22Rv1 (cell line): ENCODE measurements at regions not wholly inside any gene's neighbourhood (a gene's known extent, or its start where the extent isn't known, plus 50 kb on each side); places are given as distances from the start of the nearest gene placed in this dataset.
"Not testable (repeated sequence)": the region's sequence is repeated elsewhere in the genome, so short reads cannot be mapped to it uniquely, and the experiment has no call there.

Experiments used
- H3K27ac ChIP-seq: fragments of 450-650 bp; 2 replicates; pipeline ENCODE4 v1.5.1; 2017
- ZFX ChIP-seq: fragments of 450-650 bp; IDR thresholded peaks from 2 replicates; pipeline ENCODE4 v1.6.1; 2017; ENCODE audit warnings: antibody characterized with exemption, borderline replicate concordance
- TF ChIP-seq, protein P1 (sequence below): fragments of 450-650 bp; IDR thresholded peaks from 2 replicates; pipeline ENCODE4 v1.5.1; 2017; ENCODE audit warnings: mild to moderate bottlenecking

DNA sequence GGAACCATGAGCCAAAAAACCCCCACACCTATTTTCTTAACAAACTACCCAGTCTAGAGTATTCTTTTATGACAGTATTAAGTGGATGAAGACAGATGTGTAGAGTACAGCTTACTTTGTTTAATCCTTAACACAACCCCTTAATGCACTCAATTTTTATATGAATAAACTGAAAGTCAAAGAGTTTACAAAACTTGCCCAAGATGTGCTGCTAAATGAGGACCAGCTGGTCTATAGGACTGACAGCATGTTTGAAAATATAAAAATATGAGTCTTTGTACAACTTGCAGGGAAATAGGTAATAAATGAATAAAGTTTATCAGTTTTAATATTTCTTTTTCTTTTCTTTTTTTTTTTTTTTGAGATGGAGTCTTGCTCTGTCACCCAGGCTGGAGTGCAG, 102.3 kb downstream of the ZFY start:
- TF ChIP-seq ZFX: no peak
- TF ChIP-seq, protein P1, sequence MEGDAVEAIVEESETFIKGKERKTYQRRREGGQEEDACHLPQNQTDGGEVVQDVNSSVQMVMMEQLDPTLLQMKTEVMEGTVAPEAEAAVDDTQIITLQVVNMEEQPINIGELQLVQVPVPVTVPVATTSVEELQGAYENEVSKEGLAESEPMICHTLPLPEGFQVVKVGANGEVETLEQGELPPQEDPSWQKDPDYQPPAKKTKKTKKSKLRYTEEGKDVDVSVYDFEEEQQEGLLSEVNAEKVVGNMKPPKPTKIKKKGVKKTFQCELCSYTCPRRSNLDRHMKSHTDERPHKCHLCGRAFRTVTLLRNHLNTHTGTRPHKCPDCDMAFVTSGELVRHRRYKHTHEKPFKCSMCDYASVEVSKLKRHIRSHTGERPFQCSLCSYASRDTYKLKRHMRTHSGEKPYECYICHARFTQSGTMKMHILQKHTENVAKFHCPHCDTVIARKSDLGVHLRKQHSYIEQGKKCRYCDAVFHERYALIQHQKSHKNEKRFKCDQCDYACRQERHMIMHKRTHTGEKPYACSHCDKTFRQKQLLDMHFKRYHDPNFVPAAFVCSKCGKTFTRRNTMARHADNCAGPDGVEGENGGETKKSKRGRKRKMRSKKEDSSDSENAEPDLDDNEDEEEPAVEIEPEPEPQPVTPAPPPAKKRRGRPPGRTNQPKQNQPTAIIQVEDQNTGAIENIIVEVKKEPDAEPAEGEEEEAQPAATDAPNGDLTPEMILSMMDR: no peak
- no peak overlapping the region for H3K27ac ChIP-seq

DNA sequence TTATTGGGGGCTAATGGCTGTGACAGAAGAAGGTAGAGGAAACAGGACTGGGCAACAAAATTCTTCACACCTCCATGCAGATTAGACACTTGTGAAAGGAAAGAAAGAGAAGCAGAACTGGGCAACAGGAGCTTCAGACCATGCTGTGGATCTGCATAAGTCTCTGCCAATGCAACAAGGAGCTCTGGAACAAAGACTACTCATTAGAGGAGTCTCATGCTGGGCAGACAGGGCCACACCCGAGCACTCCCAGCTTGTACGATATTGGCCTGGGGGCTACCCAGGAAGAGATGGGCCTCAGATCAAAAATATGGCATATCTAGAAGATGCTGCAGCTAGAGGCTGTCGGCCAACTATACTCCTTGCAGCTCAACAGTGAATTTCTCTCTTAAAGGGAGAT, 105.2 kb downstream of the ZFY start:
- TF ChIP-seq, protein P1: no peak
- TF ChIP-seq ZFX: no peak
- H3K27ac ChIP-seq: no peak overlapping the region

DNA sequence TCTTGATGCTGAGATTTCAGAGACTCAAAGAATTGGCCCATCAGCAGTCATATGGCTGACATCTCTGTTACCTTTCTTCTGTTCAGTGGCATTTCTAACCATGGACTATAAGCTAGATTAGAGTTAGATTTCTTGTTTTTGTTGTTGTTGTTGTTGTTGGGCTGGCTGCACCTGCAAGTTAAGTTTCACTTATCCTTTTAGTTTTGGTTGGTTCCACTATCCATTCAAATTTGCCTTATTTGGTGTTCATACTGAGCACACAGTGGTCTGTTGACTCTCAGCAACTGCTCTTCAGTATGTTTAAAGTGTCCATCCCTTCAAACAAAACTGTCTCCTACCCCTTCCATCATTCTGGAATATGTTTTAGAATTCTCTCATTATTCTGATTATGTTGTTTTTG, 106.8 kb downstream of the ZFY start:
- H3K27ac ChIP-seq: no peak overlapping the region
- TF ChIP-seq, protein P1: no peak
- no peak for TF ChIP-seq ZFX

DNA sequence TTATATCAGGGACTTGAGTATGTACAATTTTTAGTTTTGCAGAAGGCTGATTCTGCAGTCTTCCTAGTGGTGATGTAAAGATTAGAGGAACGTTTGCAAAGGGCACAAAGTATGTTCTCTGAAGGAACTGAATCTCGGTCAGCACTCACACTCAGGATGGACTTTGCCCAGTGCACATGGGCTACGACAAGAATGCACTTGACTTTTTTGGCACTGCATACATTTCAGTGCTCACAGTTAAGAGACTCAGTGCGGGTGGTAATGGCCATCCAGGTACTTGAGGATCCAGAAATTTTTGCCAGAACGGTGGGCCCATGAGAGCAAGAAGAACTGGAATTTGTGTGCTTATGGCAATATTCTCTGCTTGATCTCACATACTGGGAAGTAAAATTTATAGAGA, 107.7 kb downstream of the ZFY start:
- TF ChIP-seq, protein P1: no peak
- TF ChIP-seq ZFX: no peak
- H3K27ac ChIP-seq: no peak overlapping the region

DNA sequence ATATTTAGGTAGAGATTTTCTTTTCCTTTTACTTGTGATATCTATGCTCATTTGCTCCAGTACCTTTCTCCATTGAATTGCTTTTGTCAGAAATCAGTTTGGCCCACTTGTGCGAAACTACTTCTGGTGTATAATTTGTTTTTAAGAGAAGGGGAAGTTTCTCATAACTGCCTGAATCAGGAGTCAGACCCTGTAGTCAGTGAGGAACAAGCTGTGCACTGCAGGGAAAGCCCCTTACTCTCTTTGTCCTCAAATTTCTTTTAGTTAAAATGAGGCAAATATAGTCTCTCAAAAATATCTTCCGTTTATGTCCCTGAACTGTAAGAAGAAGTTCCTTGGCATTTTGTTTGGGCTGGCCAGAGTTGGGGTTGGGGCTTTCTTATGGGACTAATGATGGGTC, 109.9 kb downstream of the ZFY start:
- no peak overlapping the region for H3K27ac ChIP-seq
- no peak for TF ChIP-seq ZFX

DNA sequence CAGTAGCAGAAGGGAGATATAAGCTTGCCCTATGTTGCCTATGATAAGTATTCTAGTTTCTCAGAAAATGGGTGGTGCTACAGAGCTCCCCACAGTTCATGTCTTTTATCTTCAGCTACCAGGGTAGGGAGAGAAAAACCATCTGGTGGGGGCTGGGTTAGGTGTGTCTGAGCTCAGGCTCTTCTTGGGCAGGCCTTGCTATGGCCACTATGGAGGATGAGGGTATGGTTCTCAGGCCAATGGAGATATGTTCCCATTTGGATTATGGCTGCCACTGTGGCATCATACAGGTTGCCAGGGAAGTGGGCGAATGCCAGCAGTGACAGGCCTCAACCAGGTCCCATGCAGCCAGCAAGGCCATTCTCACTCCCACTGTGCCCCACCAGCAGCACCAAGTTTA, 120.3 kb downstream of the ZFY start:
- H3K27ac ChIP-seq: not testable (repeated sequence)

DNA sequence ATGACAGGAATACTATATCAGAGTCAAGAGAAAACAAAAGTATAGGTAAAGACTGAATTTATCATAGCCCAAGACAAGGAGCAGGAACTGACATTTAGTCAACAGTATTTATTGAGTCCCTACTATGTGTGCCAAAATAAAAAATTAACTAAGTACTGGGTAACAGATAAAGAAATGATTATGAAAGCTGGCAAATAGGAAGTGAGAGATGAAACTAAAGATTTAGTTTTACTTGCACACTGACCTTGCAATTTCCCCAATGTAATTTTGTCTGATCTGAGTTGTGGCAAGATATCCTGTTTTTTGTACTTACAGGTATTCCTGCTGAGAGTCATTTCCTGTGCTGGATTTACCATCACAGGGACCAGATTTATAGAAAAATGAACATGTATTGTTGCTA, 123.2 kb downstream of the ZFY start:
- H3K27ac ChIP-seq: not testable (repeated sequence)

DNA sequence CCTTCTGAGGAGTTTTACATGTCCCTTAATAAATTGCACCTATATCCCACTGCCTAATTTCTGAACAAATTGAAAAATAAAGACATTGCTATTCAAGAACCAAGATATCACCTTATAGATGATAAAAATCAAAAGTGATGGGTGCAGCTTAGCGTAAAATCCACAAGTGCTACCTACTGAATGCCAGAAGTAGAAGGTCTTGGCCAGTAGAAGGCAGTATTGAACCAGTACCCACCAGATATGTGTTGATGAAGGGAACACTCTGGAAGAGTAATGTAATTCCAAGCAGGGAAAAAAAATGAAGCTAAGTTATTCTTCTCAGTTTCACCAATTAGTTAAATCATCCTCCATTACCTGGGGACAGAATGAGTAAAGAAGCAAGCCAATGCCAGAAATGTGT, 125.5 kb downstream of the ZFY start:
- not testable (repeated sequence) for H3K27ac ChIP-seq
- TF ChIP-seq, protein P1: peak; percentile 5; the same call in 1 of the 2 replicates

DNA sequence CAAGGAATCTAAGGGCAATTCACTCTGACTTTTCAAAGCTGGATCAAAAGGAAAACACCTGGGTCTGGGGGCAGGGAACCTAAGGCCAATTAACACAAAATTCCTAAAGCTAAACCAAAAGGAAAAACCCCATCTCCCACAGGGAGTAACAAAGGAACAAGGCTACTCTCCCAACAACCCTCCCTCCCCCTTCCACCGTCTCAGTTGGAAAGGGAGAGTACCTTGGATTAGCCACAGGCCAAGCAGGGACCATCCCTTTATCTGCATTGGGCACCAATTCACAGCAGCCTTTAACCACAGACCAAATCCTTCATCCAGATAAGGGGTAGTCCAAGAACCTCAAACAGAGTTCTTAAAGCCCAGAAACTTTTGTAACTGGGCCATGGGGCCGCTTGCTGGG, 153.0 kb downstream of the ZFY start:
- H3K27ac ChIP-seq: not testable (repeated sequence)

DNA sequence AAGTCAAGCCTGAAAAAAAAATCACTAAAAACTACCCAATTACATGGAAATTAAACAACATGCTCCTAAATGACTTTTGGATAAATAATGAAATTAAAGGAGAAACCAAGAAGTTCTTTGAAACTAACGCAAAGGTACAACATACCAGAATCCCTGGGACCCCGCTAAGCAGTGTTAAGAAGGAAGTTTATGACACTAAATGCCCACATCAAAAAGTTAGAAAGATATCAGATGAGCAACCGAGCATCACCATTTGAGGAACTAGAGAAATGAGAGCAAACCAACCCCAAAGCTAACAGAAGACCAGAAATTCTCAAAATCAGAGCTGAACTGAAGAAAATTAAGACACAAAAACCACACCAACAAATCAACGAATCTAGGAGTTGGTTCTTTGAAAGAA, 173.5 kb downstream of the ZFY start:
- H3K27ac ChIP-seq: not testable (repeated sequence)

DNA sequence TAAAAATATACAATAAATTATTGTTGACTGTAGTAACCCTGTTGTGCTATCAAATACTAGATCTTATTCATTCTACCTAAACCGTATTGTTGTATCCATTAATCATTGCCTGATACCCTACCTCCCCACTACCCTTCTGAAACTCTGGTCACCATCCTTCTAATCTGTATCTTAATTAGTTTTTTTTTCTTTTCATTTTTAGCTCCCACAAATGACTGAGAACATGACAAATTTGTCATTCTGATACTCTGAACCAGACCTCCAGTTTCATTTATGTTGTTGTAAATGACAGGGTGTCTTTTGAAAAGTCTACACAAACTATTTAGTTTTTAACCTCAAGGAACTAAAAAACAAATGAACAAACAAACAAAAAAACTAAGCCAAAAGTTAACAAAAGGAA, 185.1 kb downstream of the ZFY start:
- not testable (repeated sequence) for H3K27ac ChIP-seq

DNA sequence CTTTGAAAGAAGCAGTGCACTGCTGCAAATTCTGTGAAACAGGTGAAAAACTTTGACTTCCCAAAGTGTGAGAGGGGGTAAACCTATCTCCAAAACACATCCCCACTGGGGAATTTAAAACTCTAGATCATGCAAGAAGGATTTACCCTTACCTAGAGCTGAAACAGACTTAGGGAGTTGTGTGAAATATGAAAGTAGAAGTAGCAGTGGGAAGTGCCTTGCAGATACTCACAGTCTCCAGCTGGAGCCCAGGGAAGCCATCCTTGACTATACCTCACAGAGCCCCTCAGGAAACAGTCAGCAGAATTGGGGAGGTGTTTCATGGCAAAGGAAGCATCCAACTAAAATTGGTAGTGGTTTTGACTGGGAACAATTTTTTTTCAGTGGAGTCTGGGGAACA, 185.5 kb downstream of the ZFY start:
- not testable (repeated sequence) for H3K27ac ChIP-seq

DNA sequence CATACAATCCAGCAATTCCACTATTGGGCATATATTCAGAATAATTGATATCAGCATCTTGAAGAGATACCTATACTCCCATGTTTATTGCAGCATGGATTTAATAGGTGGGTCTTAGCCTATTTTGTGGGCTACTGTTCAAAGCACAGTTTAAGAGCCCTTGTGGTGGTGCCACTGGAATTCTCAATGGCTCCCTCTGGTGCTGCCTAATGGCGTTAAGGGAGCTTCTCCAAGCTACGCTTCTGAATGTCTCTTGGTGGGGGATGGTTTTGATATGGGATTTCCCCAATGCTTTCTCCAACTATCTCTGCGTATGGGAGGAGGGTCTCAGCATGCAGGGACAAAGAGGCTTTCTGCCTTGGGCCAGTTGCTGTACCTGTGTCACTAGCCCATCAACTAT, 188.3 kb downstream of the ZFY start:
- H3K27ac ChIP-seq: not testable (repeated sequence)

DNA sequence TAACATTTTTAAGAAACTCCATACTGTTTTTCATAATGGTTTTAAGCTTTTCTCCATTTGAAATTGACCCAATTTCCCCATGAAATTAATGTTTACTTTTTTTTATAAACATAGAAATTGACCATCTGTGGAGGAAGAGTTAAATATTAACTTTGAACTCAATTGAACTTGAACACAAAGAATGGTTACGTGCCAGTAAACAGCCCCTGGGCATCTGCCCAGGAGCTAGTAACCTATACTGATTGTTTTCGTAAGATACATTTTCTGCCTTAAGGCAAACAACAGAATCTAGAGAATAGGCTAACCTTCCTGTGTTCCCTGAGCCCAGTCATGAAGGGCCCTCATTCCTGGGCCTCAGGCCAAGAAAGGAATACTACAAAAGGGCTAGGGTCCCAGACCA, 235.9 kb downstream of the ZFY start:
- H3K27ac ChIP-seq: not testable (repeated sequence)

DNA sequence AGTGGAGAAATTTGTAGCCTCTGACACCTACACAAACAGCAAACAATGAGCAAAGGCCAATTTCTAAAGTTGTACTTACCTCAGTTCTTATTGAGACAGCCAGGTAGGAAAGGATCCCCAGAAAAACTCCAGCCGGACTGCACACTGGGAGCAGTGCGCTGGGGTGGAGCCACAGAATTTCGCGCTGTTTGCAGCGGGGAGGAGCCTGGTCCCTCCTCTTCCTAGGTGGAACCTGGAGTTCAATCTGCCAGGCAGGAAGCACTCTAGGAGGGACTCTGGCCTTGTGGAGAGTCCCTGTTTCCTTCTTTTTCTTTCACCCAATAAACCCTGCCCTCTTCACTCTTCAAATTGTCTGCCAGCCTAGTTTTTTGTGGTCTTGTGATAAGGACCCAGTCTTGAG, 259.9 kb downstream of the ZFY start:
- not testable (repeated sequence) for H3K27ac ChIP-seq

DNA sequence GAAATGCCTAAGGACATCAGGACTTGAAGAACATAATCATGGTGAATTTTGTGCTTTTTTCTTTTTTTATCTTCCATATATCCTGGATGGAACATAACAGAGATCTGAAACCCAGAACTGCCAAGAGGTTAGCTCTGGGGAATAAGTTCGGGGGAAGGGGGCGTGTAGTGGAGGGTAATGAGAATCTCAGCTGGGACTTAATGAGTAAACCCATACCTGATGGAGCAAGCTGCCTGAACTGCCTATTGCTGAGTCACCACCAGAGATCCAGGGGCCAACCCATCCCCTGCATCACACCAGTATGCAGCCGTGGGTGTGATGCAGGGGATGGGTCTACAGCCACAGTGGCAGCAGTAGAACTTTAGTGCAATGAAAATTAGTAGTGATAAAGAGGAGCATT, 267.1 kb downstream of the ZFY start:
- H3K27ac ChIP-seq: not testable (repeated sequence)

DNA sequence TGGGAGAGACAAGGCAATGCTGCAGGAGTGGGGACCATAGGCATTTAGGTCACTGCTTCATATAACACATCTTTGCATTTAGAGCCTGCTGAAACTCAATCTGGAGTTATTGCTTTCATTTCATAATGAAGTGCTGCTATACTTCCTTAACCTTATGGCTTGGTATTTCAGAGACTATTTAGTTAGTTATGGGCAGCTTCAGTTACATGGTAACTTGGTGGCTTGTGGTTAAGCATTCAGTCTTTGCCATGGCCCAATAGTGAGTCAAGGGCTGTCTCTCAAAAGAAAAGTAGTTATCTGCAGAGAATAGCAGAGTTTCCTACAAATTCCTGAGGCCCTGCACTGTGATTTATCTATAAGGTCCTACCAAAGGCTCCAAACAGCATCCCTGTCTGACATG, 271.6 kb downstream of the ZFY start:
- H3K27ac ChIP-seq: not testable (repeated sequence)
